AG09319 (cell line): ENCODE measurements at regions not wholly inside any gene's neighbourhood (a gene's known extent, or its start where the extent isn't known, plus 50 kb on each side); places are given as distances from the start of the nearest gene placed in this dataset.

ENCODE experiments used
- DNase-seq: peaks from one replicate; pipeline ENCODE4 v3.0.0-alpha.2; 2010; ENCODE audit warnings: low read depth; ENCODE audit errors: extremely low read depth
- CTCF ChIP-seq: IDR thresholded peaks from 2 replicates; pipeline ENCODE4 v1.5.1; 2011; ENCODE audit warnings: low read depth, mild to moderate bottlenecking, inconsistent platforms, low read length, moderate library complexity

DNA sequence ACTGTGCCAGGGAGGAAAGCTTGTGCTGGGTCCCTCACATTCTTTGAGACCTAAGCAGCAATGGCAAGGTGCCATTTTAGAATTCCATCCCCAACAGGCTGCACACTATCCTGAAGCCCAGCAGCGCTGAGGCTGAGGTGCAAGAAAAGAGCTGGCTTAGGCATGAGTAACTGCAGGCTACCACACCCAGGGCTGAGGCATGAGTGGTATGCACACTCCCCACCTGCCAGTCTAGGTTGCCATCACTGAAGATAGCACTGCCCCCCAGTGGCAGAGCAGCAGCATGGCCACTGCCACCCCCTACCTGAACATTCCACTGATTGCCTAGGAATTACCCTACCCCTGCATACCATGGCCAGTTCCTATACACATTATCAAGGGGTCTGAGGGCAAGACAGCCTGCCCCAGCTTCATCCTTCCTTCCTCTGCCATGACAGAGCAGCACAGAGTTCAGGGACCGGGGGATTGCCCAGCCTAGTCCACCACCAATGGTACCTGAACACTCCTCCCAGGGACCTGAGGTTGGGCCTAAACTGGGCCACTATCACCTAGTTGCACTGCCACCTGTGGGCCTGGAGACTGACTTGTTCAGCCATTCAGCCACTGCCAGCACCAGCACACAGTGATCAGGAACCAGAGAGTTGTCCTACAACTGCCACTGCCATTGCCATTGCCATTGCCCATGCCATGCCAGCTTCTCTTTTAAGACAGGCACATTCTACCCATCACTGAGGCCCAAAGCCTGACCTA, 129.8 kb downstream of the SATB1 start:
- peak; percentile 61 for TF ChIP-seq CTCF
- peak; percentile 22 for DNase-seq

DNA sequence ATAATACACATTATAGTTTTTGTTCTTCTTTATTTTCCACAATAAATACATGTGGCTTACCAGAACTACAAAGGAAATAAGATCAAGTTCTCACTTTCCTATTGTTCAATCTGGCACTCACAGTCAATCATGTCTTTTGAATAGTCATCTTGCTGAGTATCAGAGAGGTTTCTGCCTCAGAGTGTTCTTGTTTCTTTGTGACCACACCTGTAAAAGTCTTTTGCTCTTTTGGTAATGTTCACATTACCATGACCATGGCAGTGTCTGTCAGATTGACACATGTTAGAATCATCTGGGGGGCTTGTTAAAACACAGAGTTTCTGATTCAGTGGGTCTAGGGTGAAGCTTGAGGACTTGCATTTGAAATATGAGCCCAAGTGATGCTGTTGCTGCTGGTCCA, 135.0 kb downstream of the SATB1 start:
- DNase-seq = no peak
- no peak for TF ChIP-seq CTCF

- no peak for TF ChIP-seq CTCF
- no peak for DNase-seq
These were observed 136.9 kb downstream of the SATB1 start for GRCh38 chr3:18288243-18288642.

DNA sequence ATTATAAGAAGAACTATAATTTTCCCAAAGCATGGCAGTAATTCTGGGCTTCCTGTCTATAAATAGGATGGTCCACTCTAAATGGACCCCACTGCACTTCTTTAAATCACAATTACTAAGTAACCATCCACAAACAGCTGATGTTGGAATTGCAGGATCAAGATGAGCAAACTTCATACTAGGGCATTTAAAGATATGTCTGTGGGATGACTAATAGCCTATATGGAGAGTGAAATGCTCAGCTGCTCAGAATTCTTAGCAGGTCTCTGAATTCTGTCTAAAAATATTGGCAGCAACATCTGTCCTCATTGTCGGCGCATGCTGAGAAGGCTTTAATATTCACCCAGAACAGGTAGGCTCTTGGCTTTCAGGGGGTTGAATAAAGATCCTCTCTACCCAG, 140.4 kb downstream of the SATB1 start:
- no peak for TF ChIP-seq CTCF
- no peak for DNase-seq

GRCh38 chr3:18283680-18284079, 141.5 kb downstream of the SATB1 start:
- TF ChIP-seq CTCF = no peak
- no peak for DNase-seq

GRCh38 chr3:18282507-18282906, 142.6 kb downstream of the SATB1 start:
- TF ChIP-seq CTCF = no peak
- DNase-seq = no peak

DNA sequence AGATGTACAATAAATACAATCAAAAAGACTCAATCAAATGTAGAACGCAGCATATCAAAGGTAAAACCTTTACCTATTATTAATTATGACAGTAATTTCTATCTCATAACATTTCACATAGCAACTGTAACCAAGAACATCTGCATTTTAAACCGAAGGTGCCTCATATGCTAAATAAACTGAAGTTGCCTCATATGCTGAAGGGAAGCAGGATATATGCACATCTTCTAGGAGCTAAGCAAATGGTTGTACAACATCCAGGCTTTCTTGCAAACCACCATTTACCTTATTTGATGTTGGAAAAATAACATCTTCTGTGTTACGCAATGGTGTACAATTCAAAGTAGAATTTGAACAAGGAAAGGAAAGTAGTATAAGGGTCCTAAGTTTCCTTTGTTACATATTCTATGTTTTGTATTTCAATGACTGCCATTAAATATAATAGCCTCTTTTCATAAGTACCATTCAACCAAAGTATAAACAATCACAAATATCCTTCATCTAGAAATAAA, 145.9 kb downstream of the SATB1 start:
- no peak for DNase-seq
- no peak for TF ChIP-seq CTCF
